NCI-H460 (cell line): ENCODE measurements at regions not wholly inside any gene's neighbourhood (a gene's known extent, or its start where the extent isn't known, plus 50 kb on each side); places are given as distances from the start of the nearest gene placed in this dataset.

Experiments
- DNase-seq: peaks from one replicate; pipeline ENCODE4 v3.0.0-alpha.2; 2016; ENCODE audit warnings: low read depth; ENCODE audit errors: extremely low read depth

- no peak for DNase-seq
These were observed 216.8 kb downstream of the NXNL2 start for GRCh38 chr9:88751781-88752180.

DNA sequence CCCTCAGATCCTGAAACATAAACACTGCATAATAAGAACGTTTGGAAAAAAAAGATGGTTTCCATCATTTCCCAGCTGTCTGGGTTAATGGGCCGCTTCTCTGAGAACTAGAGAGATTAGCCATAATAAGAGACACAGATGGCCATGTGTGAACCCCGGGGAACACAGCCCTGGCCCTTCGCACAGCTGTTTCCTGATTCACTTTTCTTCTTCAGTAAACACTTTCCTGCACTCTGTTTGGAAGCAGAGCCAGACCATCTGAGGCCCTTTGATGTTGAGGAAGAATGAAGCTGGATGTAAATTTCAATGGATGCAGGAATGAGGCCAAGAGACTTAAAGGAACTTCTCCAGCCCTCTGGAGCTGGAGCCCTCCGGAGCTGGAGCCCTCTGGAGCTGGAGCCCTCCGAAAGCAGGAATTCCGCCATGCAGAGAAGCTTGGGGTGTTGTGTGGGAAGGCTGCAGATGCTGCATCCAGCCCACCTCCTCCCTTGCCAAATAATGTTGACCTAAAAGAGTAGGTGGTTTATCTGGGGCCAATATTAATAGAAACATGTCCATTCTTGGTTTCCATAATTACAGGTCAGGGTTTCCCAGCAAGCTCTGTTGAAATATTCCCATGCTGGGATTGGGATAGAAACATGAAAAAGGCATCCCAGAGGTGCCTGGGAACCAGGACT, 218.9 kb downstream of the NXNL2 start:
- no peak for DNase-seq

GRCh38 chr9:88754452-88754851, 219.5 kb downstream of the NXNL2 start:
- DNase-seq = no peak

GRCh38 chr9:88754886-88755285, 219.9 kb downstream of the NXNL2 start:
- DNase-seq = no peak

- no peak for DNase-seq
These were observed 222.5 kb downstream of the NXNL2 start for GRCh38 chr9:88757406-88758010.

DNA sequence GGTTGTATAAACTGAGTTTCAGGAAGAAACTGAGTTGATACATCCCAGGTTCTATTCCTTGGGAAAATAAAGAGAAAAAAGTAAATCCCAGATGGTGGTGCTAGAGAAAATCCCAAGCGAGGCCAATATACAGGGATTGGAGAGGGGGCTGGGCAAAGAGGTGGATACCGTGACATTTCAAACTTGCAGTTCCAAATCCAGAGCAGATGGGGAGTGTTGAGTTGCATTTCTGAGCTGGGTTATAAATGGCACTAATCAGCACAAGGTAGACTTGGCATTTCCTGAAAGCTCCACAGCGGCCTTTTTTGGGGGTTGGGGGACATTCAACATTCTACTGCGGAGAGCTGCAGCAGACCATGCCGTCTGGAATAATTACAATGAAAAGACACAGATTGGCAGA, 224.4 kb downstream of the NXNL2 start:
- DNase-seq = no peak

GRCh38 chr9:88766778-88767503, 224.3 kb upstream of the S1PR3 start:
- DNase-seq = no peak

DNA sequence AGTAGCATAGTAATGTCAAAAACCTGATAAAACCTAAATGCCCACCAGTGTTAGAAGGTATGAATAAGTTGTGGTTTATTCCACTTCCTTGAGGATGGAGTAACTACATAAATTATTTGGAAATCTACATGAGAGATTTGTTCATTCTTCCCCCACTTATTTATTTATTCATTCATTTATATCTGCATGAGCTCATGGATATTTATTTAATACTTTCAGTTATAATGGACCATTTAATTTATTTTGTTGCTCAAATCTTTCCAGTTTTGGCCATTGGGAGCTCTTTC, 223.8 kb upstream of the S1PR3 start:
- DNase-seq = no peak

GRCh38 chr9:88772575-88772974, 218.7 kb upstream of the S1PR3 start:
- no peak for DNase-seq

GRCh38 chr9:88773126-88773525, 218.1 kb upstream of the S1PR3 start:
- DNase-seq = no peak

DNA sequence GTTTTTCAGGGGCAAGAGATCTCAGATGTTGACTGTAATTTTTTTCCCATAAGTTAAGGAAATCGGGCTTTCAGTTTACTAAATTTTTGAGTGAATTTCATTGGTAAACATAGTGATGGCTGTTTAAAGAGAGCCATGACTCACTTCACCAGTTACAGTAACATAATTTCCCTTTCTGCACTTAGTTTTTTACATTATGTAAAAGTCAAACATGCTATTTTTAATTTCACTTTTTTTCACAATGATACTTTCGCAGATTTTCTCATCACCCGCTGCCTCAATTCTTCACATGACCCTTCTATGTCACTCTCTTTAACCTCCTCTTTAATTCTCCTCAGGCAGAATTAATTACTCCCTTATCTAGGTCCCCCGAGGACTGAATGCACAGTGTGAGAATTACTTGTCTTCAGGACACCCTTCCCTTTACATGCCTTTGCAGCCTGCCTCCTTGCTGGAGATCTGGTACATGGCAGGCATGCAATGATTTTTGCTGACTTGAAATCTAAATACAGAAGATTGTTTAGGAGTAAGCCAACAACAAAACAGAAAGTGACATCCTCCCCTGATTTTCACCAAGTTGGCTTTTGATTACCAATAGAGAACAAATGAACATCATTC, 217.5 kb upstream of the S1PR3 start:
- DNase-seq = peak; percentile 79

GRCh38 chr9:88775037-88775471, 216.2 kb upstream of the S1PR3 start:
- DNase-seq = peak; percentile 69

DNA sequence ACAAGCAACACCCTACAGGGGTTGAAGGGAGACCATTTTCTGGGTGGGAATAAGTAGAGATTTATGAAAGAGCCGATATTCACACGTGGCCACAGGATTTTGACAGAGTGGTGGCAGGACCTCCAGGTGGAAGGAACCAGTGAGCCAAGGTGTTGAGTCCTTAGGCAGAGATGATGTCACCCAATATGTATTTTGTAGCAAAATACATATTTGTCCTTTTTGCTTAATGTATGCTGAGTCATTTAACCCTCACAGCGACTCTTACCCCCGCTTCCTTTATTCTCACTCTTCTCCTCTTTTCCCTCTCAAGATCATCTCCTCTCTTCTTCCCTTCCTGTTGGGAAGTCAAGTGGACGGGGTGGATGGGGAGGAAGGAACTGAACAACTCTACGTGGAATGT, 215.7 kb upstream of the S1PR3 start:
- peak; percentile 2 for DNase-seq

DNA sequence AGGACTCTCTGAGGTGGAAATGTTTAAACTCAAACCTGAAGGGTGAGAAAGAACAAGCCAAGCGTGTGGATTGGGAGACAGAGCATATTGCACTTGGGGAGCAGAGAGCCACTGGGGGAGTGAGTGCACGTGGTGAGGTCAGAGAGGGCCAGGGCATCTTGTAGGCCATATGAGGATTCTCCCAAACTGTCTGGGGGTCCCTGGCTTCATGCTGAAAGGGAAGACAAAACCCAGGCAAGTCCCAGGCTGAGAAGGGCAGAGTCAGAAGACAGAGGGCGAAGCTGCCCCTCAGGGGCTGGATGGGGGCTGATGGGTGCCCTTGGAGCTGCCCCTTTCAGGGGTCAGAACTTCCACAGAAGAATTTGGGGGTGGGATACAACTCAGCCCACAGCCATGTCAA, 215.3 kb upstream of the S1PR3 start:
- DNase-seq = no peak

DNA sequence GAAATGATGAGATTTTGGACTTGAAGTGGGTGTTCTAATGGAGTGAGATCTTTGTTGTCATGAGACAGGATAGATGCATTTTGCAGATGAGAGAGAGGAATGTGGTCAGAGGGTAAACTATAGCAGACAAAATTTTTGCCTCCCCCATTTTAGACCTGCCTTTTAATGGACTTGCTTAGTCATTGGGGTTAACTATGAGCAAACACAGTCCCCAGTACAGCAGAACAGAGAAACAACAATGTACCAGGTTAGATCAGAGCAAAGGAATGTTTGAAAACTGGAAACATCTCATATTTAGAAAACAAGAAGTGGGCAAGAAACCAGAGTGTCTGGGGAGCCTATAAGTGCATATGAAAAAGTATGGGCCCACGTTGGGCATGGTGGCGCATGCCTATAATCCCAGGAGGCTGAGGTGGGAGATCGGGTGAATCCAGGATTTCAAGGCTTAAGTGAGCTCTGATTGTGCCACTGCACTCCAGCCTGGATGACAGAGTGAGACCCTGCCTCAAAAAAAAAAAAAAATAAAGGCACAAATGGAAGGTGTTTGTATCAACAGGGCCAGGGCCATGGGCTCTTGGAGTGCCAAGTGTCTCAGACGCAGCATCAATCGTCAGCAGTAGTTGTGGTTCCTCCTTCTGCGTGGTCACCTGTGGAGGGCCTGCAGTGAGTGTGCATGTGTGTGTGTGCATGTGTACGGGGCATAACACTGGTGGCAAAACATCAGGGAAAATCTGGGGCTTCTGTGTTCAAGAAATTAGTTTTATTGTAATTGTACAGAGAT, 214.4 kb upstream of the S1PR3 start:
- no peak for DNase-seq

GRCh38 chr9:88777498-88778312, 213.6 kb upstream of the S1PR3 start:
- no peak for DNase-seq

GRCh38 chr9:88781628-88782391, 209.5 kb upstream of the S1PR3 start:
- DNase-seq = no peak

GRCh38 chr9:88782931-88783710, 208.1 kb upstream of the S1PR3 start:
- no peak for DNase-seq

- no peak for DNase-seq
These were observed 207.6 kb upstream of the S1PR3 start for GRCh38 chr9:88783711-88784083.
